HG02759 (cell line): ENCODE measurements at regions not wholly inside any gene's neighbourhood (a gene's known extent, or its start where the extent isn't known, plus 50 kb on each side); places are given as distances from the start of the nearest gene placed in this dataset.
"Not testable (repeated sequence)": the region's sequence is repeated elsewhere in the genome, so short reads cannot be mapped to it uniquely, and the experiment has no call there.

Experiments used
- ATAC-seq: cut with Tn5 transposase; IDR thresholded peaks from one replicate; pipeline ENCODE4 v1.9.1; 2021; ENCODE audit warnings: mild to moderate bottlenecking, moderate library complexity; ENCODE audit not compliant: unreplicated experiment

- ATAC-seq: no peak
Measured at GRCh38 chr2:22020091-22020742, 896.4 kb downstream of the TDRD15 start.

GRCh38 chr2:22027345-22028005, 903.7 kb downstream of the TDRD15 start:
- ATAC-seq: no peak

- no peak for ATAC-seq
Measured at GRCh38 chr2:22035361-22035830, 911.6 kb downstream of the TDRD15 start.

- no peak for ATAC-seq
Measured at GRCh38 chr2:22037274-22037673, 913.5 kb downstream of the TDRD15 start.

GRCh38 chr2:22043784-22044183, 920.0 kb downstream of the TDRD15 start:
- ATAC-seq: no peak

- ATAC-seq: no peak
Measured at GRCh38 chr2:22055784-22056620, 932.2 kb downstream of the TDRD15 start.

- no peak for ATAC-seq
Measured at GRCh38 chr2:22056621-22057132, 932.9 kb downstream of the TDRD15 start.

GRCh38 chr2:22062679-22063078, 938.9 kb downstream of the TDRD15 start:
- ATAC-seq: no peak

GRCh38 chr2:22076454-22076853, 952.7 kb downstream of the TDRD15 start:
- no peak for ATAC-seq

- ATAC-seq: no peak
Measured at GRCh38 chr2:22078701-22079100, 954.9 kb downstream of the TDRD15 start.

GRCh38 chr2:22079583-22079982, 955.8 kb downstream of the TDRD15 start:
- no peak for ATAC-seq

- no peak for ATAC-seq
Measured at GRCh38 chr2:22086726-22087125, 963.0 kb downstream of the TDRD15 start.

- not testable (repeated sequence) for ATAC-seq
Measured at GRCh38 chr2:22103617-22104016, 979.8 kb downstream of the TDRD15 start.

GRCh38 chr2:22110244-22110651, 986.5 kb downstream of the TDRD15 start:
- ATAC-seq: no peak

- ATAC-seq: no peak
Measured at GRCh38 chr2:22124003-22124402, 1000.2 kb downstream of the TDRD15 start.

- no peak for ATAC-seq
Measured at GRCh38 chr2:22126106-22126505, 1002.3 kb downstream of the TDRD15 start.

- no peak for ATAC-seq
Measured at GRCh38 chr2:22126978-22127377, 1003.2 kb downstream of the TDRD15 start.

GRCh38 chr2:22134421-22134820, 1010.7 kb downstream of the TDRD15 start:
- no peak for ATAC-seq

GRCh38 chr2:22136446-22136845, 1012.7 kb downstream of the TDRD15 start:
- ATAC-seq: no peak

GRCh38 chr2:22143840-22144239, 1020.1 kb downstream of the TDRD15 start:
- no peak for ATAC-seq

GRCh38 chr2:22153931-22154613, 1030.3 kb downstream of the TDRD15 start:
- no peak for ATAC-seq
